Stimulated activated CD4-positive, alpha-beta T cell treated with anti-CD3 and anti-CD28 coated beads, TNF-alpha, amount 100 ng/mL, for 4 hours (primary cell): ENCODE measurements at regions not wholly inside any gene's neighbourhood (a gene's known extent, or its start where the extent isn't known, plus 50 kb on each side); places are given as distances from the start of the nearest gene placed in this dataset.

Source experiments
- DNase-seq, 3 experiments: peaks; one replicate each; pipeline ENCODE4 v3.0.0-alpha.2; 2020; ENCODE audit warnings: low read depth in 3 of 3

GRCh38 chr1:67614511-67614934 lies 70.5 kb upstream of the GADD45A start:
- DNase-seq, result no peak

- no peak for DNase-seq
Measured at GRCh38 chr1:67615886-67616285, 69.1 kb upstream of the GADD45A start.

- DNase-seq, result no peak
Measured at GRCh38 chr1:67616394-67616985, 68.5 kb upstream of the GADD45A start.

GRCh38 chr1:67618285-67619018 lies 66.5 kb upstream of the GADD45A start:
- DNase-seq, result no peak

- no peak for DNase-seq
Measured at GRCh38 chr1:67619080-67619479, 65.9 kb upstream of the GADD45A start.

GRCh38 chr1:67623906-67624305 lies 61.1 kb upstream of the GADD45A start:
- DNase-seq, result no peak

- DNase-seq, result no peak
Measured at GRCh38 chr1:67624680-67625079, 60.3 kb upstream of the GADD45A start.

GRCh38 chr1:67626090-67626860 lies 58.7 kb upstream of the GADD45A start:
- no peak for DNase-seq

- DNase-seq, result no peak
Measured at GRCh38 chr1:67626861-67627235, 58.2 kb upstream of the GADD45A start.

- no peak for DNase-seq
Measured at GRCh38 chr1:67627336-67627735, 57.7 kb upstream of the GADD45A start.

GRCh38 chr1:67627906-67628305 lies 57.1 kb upstream of the GADD45A start:
- no peak for DNase-seq

GRCh38 chr1:67629370-67630075 lies 55.5 kb upstream of the GADD45A start:
- no peak for DNase-seq

GRCh38 chr1:67630438-67631045 lies 54.5 kb upstream of the GADD45A start:
- no peak for DNase-seq

GRCh38 chr1:67632356-67632755 lies 52.6 kb upstream of the GADD45A start:
- DNase-seq, result no peak

GRCh38 chr1:67632811-67633655 lies 52.0 kb upstream of the GADD45A start:
- DNase-seq, result no peak

GRCh38 chr1:67634396-67634935 lies 50.5 kb upstream of the GADD45A start:
- DNase-seq, result no peak

- no peak for DNase-seq
Measured at GRCh38 chr1:67635055-67635809, 49.8 kb upstream of the GADD45A start.
